GM12891 (cell line): ENCODE measurements at regions not wholly inside any gene's neighbourhood (a gene's known extent, or its start where the extent isn't known, plus 50 kb on each side); places are given as distances from the start of the nearest gene placed in this dataset.

ENCODE experiments used
- POLR2A ChIP-seq: IDR thresholded peaks from 2 replicates; pipeline ENCODE4 v1.6.1; 2011; ENCODE audit warnings: low read depth, low read length, control low read depth
- POLR2AphosphoS5 ChIP-seq: IDR thresholded peaks from 2 replicates; pipeline ENCODE4 v1.6.1; 2011; ENCODE audit warnings: low read depth, low read length, control low read depth

DNA sequence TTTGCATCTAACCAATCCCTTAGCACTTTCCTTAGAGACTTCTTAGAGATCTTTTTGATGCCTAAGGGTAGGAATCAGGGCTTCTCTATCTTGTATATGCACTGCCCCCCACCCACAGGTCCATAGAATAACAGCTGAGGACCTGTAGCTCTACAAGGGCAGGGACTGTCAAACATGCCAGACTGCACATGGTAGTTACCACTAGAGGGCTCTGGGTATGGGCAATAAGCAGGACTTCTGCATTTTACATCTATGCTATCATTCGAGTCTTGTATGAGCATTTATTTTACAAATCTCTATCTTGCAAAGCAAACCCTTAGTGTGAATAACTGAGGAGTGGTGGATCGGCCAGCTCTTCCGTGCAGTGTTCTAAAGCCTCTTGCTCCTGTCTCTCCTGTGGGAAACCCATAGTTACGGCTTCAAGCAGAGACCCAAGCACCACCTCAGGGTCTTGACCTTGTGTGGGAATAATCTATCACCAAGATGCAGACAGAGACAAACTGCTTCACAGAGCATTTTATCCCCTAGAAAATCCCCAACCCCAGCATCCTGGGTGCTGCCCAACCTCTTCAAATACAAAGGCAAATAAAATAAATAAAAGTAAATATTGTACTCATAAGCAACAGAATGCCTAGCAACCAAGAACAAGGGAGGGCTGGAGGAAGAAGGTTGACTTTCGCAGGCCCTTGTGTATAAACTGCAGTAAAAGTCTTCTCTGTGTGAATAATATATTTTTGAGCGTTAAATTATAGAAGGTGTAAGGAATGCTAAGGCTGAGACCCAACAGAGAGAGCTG, 219.3 kb downstream of the WDR11 start:
- no peak for TF ChIP-seq POLR2A
- TF ChIP-seq POLR2AphosphoS5: no peak
